HG03139 (cell line): ENCODE measurements at regions not wholly inside any gene's neighbourhood (a gene's known extent, or its start where the extent isn't known, plus 50 kb on each side); places are given as distances from the start of the nearest gene placed in this dataset.

Experiments
- ATAC-seq: cut with Tn5 transposase; IDR thresholded peaks from one replicate; pipeline ENCODE4 v1.9.1; 2021; ENCODE audit not compliant: unreplicated experiment

DNA sequence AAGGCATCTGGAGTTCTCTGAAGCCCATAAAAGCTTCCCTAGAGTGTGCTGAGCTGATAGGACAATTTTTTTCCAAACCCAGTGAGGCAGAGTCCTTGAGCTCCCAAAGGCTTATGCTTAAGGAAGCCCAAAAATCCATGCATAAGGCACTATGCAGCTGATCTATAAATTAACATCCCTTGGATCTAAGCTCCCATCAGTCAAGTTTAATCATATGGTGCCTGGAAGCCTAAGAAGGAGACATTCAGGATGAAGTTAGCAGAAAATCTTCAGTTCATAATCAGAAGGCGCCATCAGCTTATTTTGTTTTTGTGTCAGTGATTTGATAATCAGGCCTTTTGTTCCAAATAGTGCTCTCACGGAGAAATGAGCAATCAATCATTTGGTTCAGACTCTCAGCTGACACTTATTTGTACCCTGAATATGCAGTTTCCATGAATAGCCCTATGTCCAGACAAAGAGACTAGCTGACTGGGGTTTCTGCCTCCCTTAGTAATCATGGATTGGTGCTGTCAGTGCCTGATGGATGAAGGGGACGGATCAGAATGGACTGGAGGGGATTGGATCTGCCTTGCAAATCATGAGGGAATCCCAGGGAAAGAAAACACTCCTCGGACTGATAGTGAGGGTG is 464.8 kb upstream of the RGPD4 start:
- no peak for ATAC-seq

DNA sequence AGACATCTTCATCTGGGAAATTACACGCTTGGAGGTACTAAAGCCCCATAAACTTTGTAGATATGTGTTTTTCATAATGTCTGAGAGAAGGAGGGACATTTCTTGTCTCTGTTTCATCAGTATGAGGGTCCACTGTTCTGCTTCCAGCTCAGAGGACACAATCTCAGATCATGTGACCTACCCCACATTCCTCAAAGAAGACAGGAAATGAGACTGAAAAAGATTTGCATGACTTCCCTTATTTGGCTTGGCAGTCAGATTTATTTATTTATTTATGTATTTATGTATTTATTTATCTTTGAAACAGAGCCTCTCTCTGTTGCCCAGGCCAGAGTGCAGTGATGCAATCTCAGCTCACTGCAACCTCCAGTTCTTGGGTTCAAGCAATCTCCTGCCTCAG is 463.7 kb upstream of the RGPD4 start:
- ATAC-seq, result no peak

DNA sequence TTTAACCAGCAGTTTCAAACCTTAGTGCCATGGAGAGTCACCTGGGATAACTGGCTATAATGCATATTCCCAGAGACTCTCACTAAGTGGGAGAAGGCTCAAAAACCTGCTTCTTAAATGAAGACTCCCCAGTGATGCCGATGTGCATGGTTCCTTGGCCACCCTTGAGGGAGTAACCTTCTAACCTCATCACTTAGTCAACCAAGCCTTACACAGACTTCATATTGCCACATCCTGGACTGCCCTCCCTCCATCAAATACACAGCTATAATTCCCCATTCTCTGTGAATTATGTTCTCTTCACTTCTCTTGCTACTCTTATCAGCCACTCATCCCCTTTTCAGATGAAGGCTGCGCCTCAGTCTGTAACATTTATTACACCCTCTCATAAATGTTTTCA is 462.9 kb upstream of the RGPD4 start:
- no peak for ATAC-seq

DNA sequence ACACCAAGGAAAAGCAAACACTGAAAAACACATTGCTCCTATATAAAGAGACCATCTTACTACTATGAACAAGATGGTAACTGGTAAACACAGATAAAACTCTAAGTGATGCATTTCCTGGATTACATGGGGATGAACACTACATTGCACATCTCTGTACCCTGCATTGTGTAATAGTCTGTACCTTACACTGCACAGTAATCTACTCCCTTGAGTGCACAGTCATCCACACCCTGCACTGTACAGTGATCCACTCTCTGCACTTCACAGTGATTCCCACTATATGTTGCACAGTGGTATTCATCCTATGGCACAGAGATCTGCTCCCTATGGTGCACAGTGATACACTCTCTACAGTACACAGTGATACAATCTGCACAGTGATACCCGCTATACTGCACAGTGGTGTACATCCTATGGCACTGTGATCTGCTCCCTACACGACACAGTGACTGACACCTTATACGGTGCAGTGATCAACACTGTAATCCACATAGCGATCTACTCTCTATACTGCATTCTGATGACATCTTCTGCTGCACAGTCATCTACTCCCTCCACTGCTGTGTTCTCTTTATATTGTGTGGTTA is 462.2 kb upstream of the RGPD4 start:
- no peak for ATAC-seq

DNA sequence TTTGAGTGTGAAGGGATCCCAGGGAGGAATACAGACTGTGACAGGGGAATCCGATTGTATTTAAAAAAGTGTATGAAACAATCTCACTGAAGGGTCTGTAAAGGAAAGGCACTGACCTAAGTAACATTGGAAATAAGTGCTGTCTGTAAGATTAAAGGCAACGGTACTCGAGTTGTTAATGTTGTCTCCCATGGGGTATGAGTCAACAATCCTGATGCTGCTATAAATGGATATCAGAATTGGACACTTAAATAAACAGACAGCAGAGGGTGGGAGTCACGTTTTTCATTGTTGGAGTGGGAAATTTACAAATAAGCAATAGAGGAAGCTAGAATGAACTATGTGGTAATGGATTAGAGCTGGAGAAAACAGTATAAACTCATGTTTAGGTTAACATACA is 452.4 kb upstream of the RGPD4 start:
- no peak for ATAC-seq

DNA sequence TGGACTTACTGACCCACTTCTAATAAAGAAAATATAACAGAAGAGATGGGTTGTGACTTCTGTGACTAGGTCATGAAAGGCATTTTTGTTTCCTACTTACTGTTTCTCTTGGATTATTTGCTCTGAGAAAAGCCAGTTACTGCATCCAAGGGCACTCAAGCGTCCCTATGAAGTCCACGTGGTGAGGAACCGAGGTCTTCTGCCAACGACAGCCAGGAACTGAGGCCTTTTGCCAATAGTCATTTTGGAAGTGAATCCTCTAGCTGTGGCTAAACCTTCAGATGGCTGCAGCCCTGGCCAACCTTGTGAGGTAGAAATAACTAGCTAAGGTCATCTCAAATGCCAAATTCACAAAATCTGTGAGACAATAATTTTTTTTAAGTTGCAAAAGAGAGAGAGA is 449.8 kb upstream of the RGPD4 start:
- no peak for ATAC-seq

DNA sequence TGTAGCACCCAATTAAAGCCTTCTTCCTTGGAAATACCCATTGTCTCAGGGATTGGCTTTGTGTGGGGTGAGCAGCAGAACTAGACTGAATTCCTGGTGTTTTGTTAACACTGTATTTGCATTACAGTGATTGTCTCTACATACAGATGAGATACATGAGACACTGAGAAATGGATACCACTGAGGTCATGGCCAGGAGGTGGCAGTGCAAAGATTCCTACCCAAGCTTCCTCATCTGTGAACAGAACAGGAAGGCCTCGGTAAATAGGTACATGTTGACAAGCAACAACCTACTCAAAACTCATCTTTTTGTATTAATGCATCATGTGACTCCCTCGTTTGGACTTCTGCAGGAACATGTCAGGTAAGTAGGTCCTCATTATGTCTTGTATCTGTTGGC is 445.8 kb upstream of the RGPD4 start:
- no peak for ATAC-seq

DNA sequence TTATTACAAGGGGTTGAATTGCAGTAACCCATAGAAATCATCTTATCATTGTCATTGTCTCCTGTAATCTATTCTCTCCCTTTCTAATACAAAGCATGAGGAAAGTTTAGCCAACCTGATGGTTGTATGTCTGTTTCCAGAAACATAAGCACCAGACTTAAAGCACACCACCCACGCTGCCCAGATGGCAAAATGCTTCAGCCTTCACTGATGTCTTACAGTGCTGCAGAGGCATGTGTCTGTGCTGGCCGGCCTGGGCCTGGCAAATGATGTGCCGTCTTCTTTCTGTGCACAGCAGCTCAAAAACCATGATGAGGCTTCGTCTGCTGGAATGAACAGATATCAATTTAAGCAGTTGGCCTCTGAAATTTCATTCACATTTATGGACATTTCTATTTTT is 443.0 kb upstream of the RGPD4 start:
- ATAC-seq, result no peak

DNA sequence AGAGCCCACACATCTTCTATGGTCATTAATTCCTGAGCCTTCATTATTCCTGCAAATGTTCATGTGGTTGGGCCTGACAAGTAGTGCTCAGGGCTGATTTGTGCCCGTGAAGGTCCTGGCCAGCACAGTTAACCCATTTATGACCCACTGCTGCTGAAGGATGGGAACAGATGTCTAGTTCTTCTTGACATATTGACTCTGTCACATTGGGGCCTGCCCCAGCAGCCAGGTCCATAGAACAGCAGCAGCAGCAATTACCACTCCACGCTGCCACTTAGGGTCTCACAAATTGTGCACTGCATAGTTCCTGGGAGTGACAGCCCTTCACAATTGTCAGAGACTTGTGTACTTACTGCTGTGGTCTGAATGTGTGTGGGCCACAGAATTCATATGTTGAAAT is 442.3 kb upstream of the RGPD4 start:
- no peak for ATAC-seq

DNA sequence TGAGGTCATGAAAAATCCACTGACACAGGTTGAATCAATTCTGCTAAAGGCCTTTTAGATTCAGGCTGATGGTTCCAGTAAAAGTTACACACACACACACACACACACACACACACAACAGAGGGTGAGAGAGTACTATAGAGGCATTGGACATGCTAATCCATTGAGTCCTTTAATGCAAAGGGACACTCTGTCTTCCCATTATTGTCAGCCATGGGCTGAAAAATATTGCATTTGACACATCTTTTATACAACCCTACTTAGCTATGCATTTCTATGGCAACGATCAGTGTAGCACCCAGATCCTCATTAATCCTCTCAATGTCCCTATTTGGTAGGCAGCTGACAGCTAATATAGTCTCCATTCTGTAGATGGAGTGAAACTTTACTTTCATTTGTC is 440.8 kb upstream of the RGPD4 start:
- no peak for ATAC-seq

DNA sequence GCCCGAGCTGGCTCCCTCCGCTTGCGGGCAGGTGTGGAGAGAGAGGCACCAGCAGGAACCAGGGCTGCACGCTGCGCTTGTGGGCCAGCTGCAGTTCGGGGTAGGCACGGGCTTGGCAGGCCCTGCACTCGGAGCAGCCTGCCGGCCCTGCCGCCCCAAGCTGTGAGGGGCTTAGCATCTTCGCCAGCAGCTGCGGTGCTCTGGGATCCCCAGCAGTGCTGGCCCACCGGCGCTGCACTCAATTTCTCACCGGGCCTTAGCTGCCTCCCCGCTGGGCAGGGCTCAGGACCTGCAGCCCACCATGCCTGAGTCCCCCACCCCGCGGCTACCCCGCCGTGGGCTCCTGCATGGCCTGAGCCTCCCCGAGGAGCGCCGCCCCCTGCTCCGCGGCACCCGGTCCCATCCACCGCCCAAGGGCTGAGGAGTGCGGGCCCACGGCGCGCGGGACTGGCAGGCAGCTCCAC is 434.4 kb upstream of the RGPD4 start:
- ATAC-seq, result no peak

DNA sequence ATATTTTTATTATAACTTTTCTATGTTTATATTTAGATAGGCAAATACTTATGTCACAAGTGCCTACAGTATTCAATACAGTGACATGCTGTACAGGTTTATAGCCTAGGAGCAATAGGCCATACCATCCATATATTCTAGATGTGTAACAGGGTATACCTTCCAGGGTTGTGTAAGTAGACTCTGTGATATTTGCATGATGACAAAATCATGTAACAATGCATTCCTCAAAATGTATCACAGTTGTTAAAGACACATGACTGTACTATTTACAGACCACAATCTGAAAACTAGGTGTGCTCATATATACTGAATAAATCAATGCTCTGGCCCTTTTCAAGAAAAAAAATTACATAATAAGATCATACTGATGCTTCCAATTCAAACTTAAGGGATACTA is 433.2 kb upstream of the RGPD4 start:
- no peak for ATAC-seq

DNA sequence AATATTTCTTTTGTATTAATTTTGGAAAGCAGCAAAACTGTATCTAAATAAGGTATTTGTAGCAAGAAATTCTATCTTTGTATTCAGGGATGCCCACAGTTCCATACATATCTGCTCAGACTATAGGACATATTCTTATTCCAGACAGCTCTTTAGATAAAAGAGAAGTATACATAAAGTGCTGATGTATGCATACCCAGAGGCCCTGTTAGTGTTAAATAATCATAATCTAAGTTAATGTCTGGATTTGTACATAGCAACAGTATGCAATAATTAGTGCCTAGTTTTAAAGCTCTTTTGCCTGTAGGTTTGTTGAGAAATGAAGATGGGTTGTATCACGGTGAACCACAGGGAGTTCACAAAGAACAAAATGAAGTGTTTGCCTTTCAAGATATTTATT is 428.0 kb upstream of the RGPD4 start:
- ATAC-seq, result no peak

DNA sequence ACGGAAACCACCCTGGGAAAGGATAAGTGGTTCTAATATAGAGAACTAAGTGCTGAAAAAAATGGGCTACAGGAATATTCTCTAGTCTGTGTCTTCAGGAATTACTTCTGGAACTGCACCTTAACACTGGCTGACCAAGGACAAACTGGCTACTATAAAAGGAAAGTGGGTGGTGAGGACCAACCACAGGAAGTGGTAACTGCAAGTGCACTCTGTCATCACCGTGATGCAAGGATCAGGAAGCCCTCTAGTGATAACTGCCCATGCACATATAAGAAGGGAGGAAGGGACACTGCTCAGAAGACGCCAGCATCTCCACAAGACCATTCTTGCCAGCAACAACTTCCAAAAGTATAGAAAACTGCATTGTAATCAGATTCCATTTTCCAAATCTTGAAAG is 424.4 kb upstream of the RGPD4 start:
- ATAC-seq, result no peak

DNA sequence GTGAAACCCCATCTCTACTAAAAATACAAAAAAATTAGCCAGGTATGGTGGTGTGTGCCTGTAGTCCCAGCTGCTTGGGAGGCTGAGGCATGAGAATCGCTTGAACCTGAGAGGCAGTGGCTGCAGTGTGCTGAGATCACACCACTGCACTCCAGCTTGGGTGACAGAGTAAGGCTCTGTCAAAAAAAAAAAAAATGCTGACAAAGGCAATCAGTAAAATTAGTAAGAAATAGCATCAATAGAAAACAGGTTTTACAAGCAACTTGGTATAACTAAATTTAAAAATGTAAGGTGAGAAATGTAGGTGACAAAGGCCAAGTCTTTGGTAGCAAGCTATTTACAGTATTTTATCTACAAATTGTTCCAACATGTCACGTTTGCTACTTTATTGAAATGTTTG is 421.4 kb upstream of the RGPD4 start:
- ATAC-seq, result no peak

DNA sequence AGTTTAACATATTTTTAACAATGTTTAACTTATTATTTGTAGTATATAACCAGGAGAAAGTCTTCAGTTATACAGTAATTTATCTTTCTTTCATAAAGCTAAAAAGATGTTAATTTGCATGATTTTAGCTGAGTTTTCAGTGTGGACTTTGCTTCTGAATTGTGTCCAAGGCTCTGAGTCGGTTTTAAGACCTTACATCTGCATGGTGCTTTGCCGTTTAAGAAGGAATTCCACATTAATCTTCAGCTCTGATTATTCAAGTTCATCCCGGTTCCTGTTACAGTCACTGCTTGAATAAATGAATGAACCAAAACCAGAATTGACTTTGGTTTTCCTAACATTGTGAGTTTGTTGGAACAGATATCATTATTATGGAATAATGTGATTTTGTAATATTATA is 419.7 kb upstream of the RGPD4 start:
- ATAC-seq, result no peak

DNA sequence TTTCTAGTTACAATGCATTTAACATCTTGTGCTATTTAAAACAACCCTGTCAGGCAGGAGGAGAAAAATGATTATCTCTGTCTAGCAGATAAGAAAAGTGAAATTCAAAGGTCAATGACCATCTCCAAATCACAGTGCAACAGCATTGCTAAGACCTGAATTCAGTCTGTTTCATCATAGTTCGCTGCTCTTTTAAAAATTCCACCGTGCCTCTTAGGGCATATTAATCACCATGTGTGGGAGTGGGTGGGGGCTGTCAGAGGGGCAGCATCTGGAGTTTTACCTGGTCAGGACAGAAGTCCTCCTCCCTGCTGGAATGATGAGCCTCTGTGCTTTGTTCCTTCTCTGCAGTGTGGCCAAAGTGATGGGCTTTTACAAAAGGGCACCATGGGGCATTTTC is 418.7 kb upstream of the RGPD4 start:
- ATAC-seq, result no peak

DNA sequence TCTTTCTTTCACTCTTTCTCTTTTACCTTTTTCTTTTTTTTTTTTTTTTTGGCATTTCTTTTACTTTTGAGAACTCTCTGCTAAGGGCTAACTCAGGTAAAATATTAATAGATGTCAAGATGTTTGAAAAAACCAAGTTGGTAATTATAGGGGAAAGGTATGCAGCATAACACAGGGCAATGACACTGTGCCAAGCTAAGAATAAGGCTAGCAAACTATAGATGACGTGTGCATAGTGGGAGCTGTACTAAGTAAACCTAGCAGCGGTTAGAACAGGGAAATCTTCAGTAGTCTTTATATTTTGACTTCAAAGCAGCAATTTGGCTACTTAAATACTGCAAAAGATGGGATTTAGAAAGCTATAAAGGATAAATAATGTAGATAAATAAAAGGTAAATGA is 415.4 kb upstream of the RGPD4 start:
- no peak for ATAC-seq

DNA sequence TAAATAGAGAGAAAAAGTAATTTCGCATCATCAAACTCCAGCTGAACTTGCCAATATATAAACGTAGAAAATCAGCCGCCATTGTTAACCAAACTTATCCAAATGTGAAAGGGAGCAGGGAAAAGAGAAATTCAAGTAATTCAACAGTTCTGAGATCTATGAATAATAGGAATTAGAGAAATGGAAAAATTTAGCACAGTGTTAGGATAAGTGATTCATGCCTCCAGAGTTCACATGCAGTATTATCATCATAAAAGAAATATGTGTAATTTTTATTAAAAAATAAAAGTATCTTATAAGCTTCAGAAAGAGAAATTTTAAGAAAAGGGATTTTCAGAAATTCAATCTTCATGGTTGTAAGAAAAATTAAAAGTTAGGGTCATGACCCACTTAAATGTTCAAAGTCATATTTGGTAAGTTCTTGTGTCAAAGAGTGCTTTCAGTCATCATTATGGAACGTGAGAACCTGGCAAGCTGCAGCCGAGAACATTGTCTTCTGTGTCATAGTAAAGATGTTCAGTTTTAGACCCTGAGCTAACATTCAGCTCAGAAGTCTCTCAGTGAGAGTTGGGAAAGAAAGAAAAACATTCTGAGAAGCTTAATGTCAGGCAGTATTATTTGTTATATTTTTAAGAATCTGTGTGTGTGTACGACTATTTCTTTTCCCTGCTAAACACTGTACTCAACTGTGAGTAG is 414.3 kb upstream of the RGPD4 start:
- no peak for ATAC-seq

DNA sequence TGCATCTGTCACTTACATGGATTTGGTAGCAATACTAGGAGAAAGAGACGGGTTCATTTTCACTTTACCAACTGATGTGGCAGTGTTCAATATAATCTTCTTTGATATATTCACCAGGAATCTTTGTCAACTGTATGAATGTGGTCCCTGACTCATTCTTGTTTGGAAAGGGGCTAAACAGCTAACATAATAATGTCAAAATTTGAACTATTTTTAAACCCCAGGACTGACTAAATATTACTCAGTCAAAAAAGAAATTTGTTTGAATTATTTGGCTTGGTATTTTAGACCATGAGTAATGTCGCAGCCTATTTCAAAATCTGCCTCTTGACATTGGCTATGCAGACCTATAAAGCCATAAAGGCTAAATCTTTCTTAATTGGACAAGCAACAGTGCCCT is 413.7 kb upstream of the RGPD4 start:
- ATAC-seq, result no peak

DNA sequence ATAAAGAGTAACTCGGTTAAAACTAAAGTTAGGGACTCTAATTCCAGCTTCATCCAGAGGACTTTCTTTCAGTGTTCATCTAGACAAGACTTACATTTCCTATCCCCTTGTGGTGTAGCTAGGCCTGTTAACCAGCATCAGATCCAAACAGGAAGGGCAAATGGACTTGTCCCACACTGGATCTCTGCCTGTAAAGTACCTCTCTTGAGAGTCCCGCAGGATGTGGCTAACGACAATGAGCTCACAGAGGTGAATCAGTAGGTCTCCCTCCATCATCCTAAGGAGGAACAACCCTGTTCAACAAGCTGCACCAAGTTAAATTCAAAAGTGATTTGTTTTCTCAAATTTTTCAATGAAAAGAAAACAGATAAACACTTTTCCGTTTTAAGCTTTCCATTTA is 412.3 kb upstream of the RGPD4 start:
- ATAC-seq, result no peak

DNA sequence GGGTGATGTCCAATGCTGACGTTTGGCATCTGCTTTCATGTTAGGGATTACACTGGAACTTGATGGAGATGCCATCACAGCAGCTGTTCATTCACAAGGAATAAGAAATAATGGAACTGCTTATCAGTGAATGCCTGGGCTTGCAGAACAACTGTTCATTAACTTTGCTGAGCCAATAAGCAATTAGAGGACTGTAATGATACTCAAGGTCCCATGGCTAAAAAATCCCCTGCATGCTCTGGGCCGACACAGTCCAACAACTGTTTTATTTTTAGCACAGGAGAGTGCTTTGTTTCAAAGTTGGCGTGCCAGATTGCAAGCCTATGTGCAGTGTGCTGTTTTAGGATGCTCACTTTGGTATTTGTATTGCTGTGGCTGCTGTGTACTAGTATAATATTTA is 408.0 kb upstream of the RGPD4 start:
- no peak for ATAC-seq

DNA sequence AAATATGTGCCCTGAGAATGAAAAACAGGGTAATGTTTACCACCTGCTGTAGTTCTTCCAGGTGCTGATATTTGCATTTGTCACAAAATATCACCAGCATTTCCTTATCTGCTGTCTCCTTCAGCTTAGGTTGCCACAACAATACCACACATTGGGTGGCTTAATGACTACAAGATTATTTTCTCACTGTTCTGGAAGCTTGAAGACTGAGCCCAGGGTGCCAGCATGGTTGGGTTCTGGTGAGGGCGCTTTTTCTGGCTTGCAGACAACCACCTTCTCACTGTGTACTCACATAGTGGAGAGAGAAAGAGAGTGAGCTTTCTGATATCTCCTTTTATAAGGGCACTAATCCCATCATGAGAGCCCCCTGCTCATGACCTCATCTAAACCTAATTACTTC is 407.5 kb upstream of the RGPD4 start:
- ATAC-seq, result no peak
